Epithelial cell of proximal tubule (primary cell): ENCODE measurements at regions not wholly inside any gene's neighbourhood (a gene's known extent, or its start where the extent isn't known, plus 50 kb on each side); places are given as distances from the start of the nearest gene placed in this dataset.
"Not testable (repeated sequence)": the region's sequence is repeated elsewhere in the genome, so short reads cannot be mapped to it uniquely, and the experiment has no call there.

Experiments used
- DNase-seq: peaks from one replicate; pipeline ENCODE4 v3.0.0-alpha.2; 2011; ENCODE audit warnings: low read depth
- H3K4me3 ChIP-seq: 2 replicates; pipeline ENCODE4 v1.5.1; 2011; ENCODE audit warnings: low read depth, mild to moderate bottlenecking, low read length
- CTCF ChIP-seq: conservative IDR thresholded peaks from 2 replicates; pipeline ENCODE4 v1.5.1; 2012; ENCODE audit warnings: low read depth, mild to moderate bottlenecking, low read length

- no peak for TF ChIP-seq CTCF
- no peak for DNase-seq
- H3K4me3 ChIP-seq: no peak overlapping the region
Observed at GRCh38 chr14:101687756-101688546, 73.6 kb upstream of the PPP2R5C start.

GRCh38 chr14:101689039-101689501 lies 72.4 kb upstream of the PPP2R5C start:
- TF ChIP-seq CTCF: no peak
- no peak overlapping the region for H3K4me3 ChIP-seq
- DNase-seq: no peak

DNA sequence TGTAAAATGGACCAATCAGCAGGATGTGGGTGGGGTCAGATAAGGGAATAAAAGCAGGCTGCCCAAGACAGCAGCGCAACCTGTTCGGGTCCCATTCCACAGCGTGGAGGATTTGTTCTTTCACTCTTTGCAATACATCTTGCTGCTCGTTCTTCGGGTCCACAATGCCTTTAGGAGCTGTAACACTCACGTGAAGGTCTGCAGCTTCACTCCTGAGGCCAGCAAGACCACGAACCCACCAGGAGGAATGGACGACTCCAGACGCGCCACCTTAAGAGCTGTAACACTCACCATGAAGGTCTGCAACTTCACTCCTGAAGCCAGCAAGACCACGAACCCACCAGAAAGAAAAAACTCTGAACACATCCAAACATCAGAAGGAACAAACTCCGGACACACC lies 71.5 kb upstream of the PPP2R5C start:
- H3K4me3 ChIP-seq, DNase-seq: not testable (repeated sequence)

GRCh38 chr14:101695659-101696058 lies 65.8 kb upstream of the PPP2R5C start:
- no peak for DNase-seq
- TF ChIP-seq CTCF: no peak
- no peak overlapping the region for H3K4me3 ChIP-seq

GRCh38 chr14:101704140-101704539 lies 57.4 kb upstream of the PPP2R5C start:
- TF ChIP-seq CTCF: no peak
- DNase-seq: no peak
- no peak overlapping the region for H3K4me3 ChIP-seq

DNA sequence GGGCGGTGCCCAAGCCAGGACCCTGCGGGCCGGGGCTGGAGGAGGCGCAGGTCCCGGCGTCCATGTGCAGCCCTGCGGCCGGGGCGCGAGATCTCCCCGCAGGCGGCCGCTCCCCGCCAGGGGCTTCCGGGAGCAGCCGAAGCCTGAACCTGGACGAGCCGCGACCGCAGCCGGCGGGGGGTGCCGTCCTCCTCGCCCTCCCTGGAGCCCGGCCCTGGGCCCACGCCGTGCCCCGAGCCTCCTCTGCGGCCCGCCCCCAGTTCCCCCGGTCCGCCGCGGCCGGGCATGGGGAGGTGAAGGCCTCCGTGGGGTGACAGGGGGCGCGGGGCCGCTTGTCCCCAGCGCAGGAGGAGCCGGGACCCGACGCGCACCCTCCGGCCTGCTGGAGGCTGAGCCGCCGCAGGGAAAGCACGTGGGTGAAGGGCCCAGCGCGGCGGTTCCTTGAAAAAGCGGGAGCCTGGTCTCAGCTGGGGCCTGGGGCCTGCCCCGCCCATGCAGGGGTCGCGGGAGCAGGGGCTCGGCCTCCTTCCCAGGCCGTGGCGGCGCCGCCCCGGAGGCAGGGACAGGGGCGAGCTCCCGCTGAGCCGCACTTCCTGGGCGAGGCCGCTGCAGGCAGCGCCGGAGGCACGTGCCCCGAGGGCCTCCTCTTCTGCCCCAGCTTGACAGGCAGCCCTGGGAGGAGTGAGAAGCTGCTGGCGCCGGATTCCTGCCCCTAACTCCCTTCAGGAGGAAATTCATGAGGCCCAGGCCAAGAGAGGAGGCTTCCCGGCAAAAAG lies 55.6 kb upstream of the PPP2R5C start:
- TF ChIP-seq CTCF: no peak
- no peak for DNase-seq
- H3K4me3 ChIP-seq: peak overlapping the region; percentile 39

DNA sequence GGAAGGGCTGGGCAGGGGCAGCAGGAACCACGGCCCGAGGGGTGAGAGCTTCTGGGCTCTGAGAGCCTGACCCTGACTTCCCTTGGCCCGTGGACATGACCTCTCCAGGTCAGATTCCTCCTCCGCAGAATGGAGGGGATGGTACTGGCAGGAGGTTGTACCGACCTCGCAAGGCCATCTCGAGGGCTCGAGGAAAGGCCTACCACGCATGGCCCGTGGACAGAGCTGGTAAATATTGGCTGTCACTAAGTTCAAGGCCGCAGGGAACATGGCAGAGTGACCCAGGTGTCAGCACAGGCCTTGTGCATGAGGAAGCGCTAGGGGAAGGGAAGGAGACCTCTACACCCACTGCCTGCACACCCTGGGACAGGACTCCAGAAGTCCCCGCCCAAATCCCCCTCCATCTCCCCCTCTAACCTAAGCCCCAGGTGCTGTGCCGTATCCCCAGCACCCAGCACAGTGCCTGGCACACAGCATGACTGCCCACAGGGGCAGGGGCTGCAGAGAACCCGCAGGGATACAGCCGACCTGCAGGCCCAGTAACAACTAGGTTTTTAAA lies 54.9 kb upstream of the PPP2R5C start:
- DNase-seq: no peak
- H3K4me3 ChIP-seq: no peak overlapping the region
- TF ChIP-seq CTCF: no peak
